ENCODE measurements at regions not wholly inside any gene's neighbourhood (a gene's known extent, or its start where the extent isn't known, plus 50 kb on each side); places are given as distances from the start of the nearest gene placed in this dataset.

GRCh38 chr6:81906041-81906440, 153.6 kb upstream of the TENT5A start:
- Histone ChIP-seq H3K9me3 (ENCODE audit: control insufficient read depth, insufficient read depth, low read length) (no peaks in the 10 kb centered on the region), H3K27me3 (ENCODE audit: control insufficient read depth, insufficient read depth, low read length) (no peaks in the 10 kb centered on the region), H3K27ac (ENCODE audit: low read depth, low read length) (no peak overlapping the region), H3K4me3 (ENCODE audit: low read depth, low read length) (no peak overlapping the region), H3K36me3 (ENCODE audit: control insufficient read depth, insufficient read depth, low read length) (no peaks in the 10 kb centered on the region), H3K4me1 (ENCODE audit: control insufficient read depth, insufficient read depth, low read length) (no peaks in the 10 kb centered on the region)
- no CpG with 5 or more reads among the region's 3 CpGs for WGBS (ENCODE audit: insufficient coverage)
- no peak for DNase-seq (ENCODE audit: low read depth in 4 of 6, low spot score in 6 of 6)

GRCh38 chr6:81901551-81901966, 149.1 kb upstream of the TENT5A start:
- 36% methylated on average over 1 of the region's 1 CpG for WGBS (ENCODE audit: insufficient coverage)
- Histone ChIP-seq H3K4me1 (ENCODE audit: control insufficient read depth, insufficient read depth, low read length) (no peaks in the 10 kb centered on the region), H3K27me3 (ENCODE audit: control insufficient read depth, insufficient read depth, low read length) (no peaks in the 10 kb centered on the region), H3K4me3 (ENCODE audit: low read depth, low read length) (no peak overlapping the region), H3K27ac (ENCODE audit: low read depth, low read length) (no peak overlapping the region), H3K36me3 (ENCODE audit: control insufficient read depth, insufficient read depth, low read length) (no peaks in the 10 kb centered on the region), H3K9me3 (ENCODE audit: control insufficient read depth, insufficient read depth, low read length) (no peaks in the 10 kb centered on the region)
- DNase-seq (ENCODE audit: low read depth in 4 of 6, low spot score in 6 of 6) = peak in 2 of 6 donors; percentile 36 to 89

DNA sequence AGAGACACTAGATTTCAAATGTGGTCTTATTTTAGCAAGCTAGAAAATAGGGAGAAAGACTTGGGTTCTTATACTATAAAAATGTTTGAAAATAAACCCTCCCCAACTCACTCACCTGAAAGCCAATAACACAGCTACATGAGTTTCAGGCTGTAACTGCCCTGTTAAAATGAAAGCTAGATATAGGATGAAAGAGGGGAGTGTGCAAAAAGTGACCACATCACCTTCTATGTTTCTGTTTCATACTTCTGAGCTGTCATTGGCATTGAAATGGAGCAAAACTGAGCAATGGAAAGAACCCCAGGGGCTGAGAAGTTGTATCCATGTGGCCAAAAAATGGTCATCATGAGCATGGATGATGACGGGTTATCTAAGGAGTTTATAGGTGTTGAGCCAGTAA, 148.1 kb upstream of the TENT5A start:
- H3K9me3 ChIP-seq (ENCODE audit: control insufficient read depth, insufficient read depth, low read length) = no peaks in the 10 kb centered on the region
- 92% methylated on average over 1 of the region's 1 CpG for WGBS (ENCODE audit: insufficient coverage)
- H3K27me3 ChIP-seq (ENCODE audit: control insufficient read depth, insufficient read depth, low read length) = no peaks in the 10 kb centered on the region
- H3K4me3 ChIP-seq (ENCODE audit: low read depth, low read length) = no peak overlapping the region
- no peak overlapping the region for H3K27ac ChIP-seq (ENCODE audit: low read depth, low read length)
- peaks cover 4% of the 10 kb centered on the region for H3K4me1 ChIP-seq (ENCODE audit: control insufficient read depth, insufficient read depth, low read length)
- no peaks in the 10 kb centered on the region for H3K36me3 ChIP-seq (ENCODE audit: control insufficient read depth, insufficient read depth, low read length)
- no peak for DNase-seq (ENCODE audit: low read depth in 4 of 6, low spot score in 6 of 6)

DNA sequence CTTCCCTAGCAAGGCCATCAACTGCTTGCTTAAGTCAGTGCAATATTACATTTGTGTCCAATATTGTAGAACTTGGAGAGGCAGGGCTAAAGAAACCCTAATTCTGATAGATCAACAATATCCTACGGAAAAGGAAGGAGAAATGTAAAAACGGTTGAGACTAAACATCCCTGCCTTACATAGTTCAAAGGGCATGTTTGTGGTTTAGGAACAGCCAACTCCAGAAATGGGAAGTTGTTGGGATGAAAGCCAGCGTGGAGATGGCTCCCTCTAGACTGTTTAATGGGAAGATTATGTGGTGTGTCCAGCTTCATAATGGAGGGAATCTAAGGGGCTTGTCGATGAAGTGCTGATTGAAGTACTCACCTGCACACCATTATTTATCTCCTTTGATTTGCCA, 145.3 kb upstream of the TENT5A start:
- no peaks in the 10 kb centered on the region for H3K9me3 ChIP-seq (ENCODE audit: control insufficient read depth, insufficient read depth, low read length)
- H3K27me3 ChIP-seq (ENCODE audit: control insufficient read depth, insufficient read depth, low read length) = no peaks in the 10 kb centered on the region

DNA sequence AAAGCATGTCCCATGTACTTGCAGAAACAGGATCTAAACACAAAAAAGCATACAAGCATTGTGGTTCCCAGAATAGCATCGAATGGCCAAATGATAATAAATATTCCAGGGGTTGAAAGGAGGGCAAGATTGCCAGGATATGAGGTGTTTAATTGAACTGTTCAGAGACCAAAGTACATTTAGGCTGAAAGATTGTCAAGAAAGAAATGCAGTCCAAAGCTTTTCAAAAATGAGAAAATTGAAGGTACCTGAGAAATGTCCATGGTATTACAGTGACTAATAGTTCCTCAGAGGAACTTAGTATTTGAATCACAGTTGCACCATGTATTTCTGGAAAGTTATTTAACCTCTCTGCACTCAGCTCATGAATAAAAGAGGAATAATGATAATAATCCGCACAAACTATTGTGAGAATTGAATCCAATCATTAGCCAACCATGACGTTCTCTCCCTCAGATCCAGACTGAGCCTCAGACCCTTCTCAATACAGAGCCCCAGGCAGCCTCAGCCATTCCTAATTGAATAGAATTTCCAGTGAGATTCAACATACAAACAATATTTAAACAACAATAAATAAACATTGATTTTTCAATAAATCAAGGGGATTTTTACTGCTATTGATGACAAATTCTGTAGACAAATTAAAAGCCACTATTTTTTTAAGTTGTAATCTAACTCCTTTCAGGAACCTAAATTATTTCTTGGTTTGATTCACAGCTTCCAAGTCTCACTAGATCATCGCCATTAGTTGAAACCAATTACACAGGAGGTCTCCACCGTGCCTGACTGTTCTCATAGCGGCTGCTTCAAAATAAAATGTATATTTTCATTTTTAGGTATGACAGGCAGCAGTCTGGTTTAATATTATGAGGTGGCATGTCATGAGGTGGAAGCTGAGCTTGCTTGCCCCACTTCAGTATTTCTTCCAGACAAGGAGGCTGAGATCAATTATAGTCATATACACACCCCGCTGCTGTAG, 144.3 kb upstream of the TENT5A start:
- Histone ChIP-seq H3K27me3 (ENCODE audit: control insufficient read depth, insufficient read depth, low read length) (no peaks in the 10 kb centered on the region), H3K36me3 (ENCODE audit: control insufficient read depth, insufficient read depth, low read length) (no peaks in the 10 kb centered on the region), H3K27ac (ENCODE audit: low read depth, low read length) (no peak overlapping the region), H3K9me3 (ENCODE audit: control insufficient read depth, insufficient read depth, low read length) (no peaks in the 10 kb centered on the region), H3K4me3 (ENCODE audit: low read depth, low read length) (no peak overlapping the region), H3K4me1 (ENCODE audit: control insufficient read depth, insufficient read depth, low read length) (peaks cover 7% of the 10 kb centered on the region)
- peak in 1 of 6 donors; percentile 40 for DNase-seq (ENCODE audit: low read depth in 4 of 6, low spot score in 6 of 6)
- WGBS (ENCODE audit: insufficient coverage) = 91% methylated on average over 1 of the region's 7 CpGs

More for the DNA sequence above, 145.3 kb upstream of the TENT5A start:
- WGBS (ENCODE audit: insufficient coverage) = no CpG with 5 or more reads among the region's 4 CpGs
- Histone ChIP-seq H3K27ac (ENCODE audit: low read depth, low read length) (no peak overlapping the region), H3K36me3 (ENCODE audit: control insufficient read depth, insufficient read depth, low read length) (no peaks in the 10 kb centered on the region), H3K4me3 (ENCODE audit: low read depth, low read length) (no peak overlapping the region), H3K4me1 (ENCODE audit: control insufficient read depth, insufficient read depth, low read length) (peaks cover 4% of the 10 kb centered on the region)
- no peak for DNase-seq (ENCODE audit: low read depth in 4 of 6, low spot score in 6 of 6)

DNA sequence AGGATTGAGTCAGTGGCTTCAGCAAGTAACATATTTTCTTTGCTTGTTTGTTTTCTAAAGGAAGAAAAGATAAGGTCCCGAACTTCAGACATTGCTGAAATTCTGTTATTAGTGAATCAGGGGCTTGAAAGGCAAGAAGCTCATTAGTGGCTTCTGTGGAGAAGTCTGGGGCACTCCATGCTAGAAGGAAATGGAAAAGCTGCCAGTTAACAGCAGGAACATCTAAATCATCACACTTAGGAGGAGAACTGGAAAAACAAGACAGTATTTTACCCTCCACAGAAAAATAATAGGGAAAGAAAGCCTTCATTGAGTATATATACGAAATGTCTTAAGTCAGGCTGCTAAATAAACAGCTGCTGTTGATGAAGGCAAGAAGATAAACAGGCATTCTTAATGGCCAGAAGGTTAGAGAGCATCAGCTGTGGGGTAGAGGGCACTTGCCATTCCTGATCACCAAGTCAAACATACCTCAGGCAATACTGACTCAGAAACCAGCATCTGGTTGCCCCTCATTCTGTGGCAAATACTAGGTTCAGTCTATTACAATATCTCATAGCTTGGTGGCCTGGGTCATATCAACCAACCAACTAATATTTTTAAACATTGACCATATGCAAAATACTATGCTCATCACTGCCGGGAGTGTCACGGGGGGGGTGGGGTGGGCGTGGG, 143.2 kb upstream of the TENT5A start:
- peak in 2 of 6 donors; percentile 47 to 75 for DNase-seq (ENCODE audit: low read depth in 4 of 6, low spot score in 6 of 6)
- H3K36me3 ChIP-seq (ENCODE audit: control insufficient read depth, insufficient read depth, low read length) = no peaks in the 10 kb centered on the region
- H3K4me3 ChIP-seq (ENCODE audit: low read depth, low read length) = no peak overlapping the region
- H3K4me1 ChIP-seq (ENCODE audit: control insufficient read depth, insufficient read depth, low read length) = peaks cover 8% of the 10 kb centered on the region
- H3K27me3 ChIP-seq (ENCODE audit: control insufficient read depth, insufficient read depth, low read length) = no peaks in the 10 kb centered on the region
- no peaks in the 10 kb centered on the region for H3K9me3 ChIP-seq (ENCODE audit: control insufficient read depth, insufficient read depth, low read length)
- peak overlapping the region; percentile 78 for H3K27ac ChIP-seq (ENCODE audit: low read depth, low read length)
- 67% methylated on average over 1 of the region's 5 CpGs for WGBS (ENCODE audit: insufficient coverage)

DNA sequence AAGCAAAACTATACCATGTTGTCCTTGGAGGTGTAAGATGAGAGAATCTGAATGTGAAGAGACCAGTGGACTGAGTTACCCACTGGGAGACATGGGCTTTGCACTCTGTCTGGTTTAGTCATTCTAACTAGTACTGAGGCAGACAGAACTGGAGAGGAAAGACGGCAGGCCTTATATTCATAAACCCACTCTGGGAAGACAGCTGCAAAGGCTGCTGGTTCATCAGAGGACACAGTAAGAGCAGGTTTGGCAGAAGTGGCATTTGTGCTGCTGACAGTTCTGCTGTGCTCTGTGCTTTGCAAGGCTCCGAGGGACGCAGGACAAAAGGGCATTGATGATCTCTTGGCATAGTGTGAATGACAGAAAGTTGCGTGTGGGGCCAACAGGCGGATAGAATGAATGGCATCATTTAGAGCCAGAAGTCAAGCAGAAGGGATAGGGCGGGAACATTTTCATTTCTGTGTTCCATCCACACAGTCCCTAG, 142.3 kb upstream of the TENT5A start:
- Histone ChIP-seq H3K9me3 (ENCODE audit: control insufficient read depth, insufficient read depth, low read length) (no peaks in the 10 kb centered on the region), H3K4me3 (ENCODE audit: low read depth, low read length) (no peak overlapping the region), H3K27ac (ENCODE audit: low read depth, low read length) (peak overlapping the region; percentile 78), H3K27me3 (ENCODE audit: control insufficient read depth, insufficient read depth, low read length) (no peaks in the 10 kb centered on the region), H3K4me1 (ENCODE audit: control insufficient read depth, insufficient read depth, low read length) (peaks cover 8% of the 10 kb centered on the region), H3K36me3 (ENCODE audit: control insufficient read depth, insufficient read depth, low read length) (no peaks in the 10 kb centered on the region)
- WGBS (ENCODE audit: insufficient coverage) = 40% methylated on average over 1 of the region's 6 CpGs
- peak; percentile 56 to 94 (median 72) for DNase-seq (ENCODE audit: low read depth in 4 of 6, low spot score in 6 of 6)

GRCh38 chr6:81894306-81894705, 141.8 kb upstream of the TENT5A start:
- Histone ChIP-seq H3K9me3 (ENCODE audit: control insufficient read depth, insufficient read depth, low read length) (no peaks in the 10 kb centered on the region), H3K27ac (ENCODE audit: low read depth, low read length) (peak overlapping the region; percentile 70), H3K36me3 (ENCODE audit: control insufficient read depth, insufficient read depth, low read length) (no peaks in the 10 kb centered on the region), H3K27me3 (ENCODE audit: control insufficient read depth, insufficient read depth, low read length) (no peaks in the 10 kb centered on the region), H3K4me1 (ENCODE audit: control insufficient read depth, insufficient read depth, low read length) (peaks cover 8% of the 10 kb centered on the region), H3K4me3 (ENCODE audit: low read depth, low read length) (no peak overlapping the region)
- no CpG with 5 or more reads among the region's 4 CpGs for WGBS (ENCODE audit: insufficient coverage)
- peak in 1 of 6 donors; percentile 45 for DNase-seq (ENCODE audit: low read depth in 4 of 6, low spot score in 6 of 6)

GRCh38 chr6:81892891-81893290, 140.4 kb upstream of the TENT5A start:
- Histone ChIP-seq H3K36me3 (ENCODE audit: control insufficient read depth, insufficient read depth, low read length) (no peaks in the 10 kb centered on the region), H3K4me1 (ENCODE audit: control insufficient read depth, insufficient read depth, low read length) (peaks cover 8% of the 10 kb centered on the region), H3K4me3 (ENCODE audit: low read depth, low read length) (no peak overlapping the region), H3K27ac (ENCODE audit: low read depth, low read length) (no peak overlapping the region), H3K9me3 (ENCODE audit: control insufficient read depth, insufficient read depth, low read length) (no peaks in the 10 kb centered on the region), H3K27me3 (ENCODE audit: control insufficient read depth, insufficient read depth, low read length) (no peaks in the 10 kb centered on the region)
- DNase-seq (ENCODE audit: low read depth in 4 of 6, low spot score in 6 of 6) = no peak
- WGBS (ENCODE audit: insufficient coverage) = no CpG with 5 or more reads among the region's 3 CpGs

Data from spinal cord (tissue), 9 donors.